ENCODE measurements at regions not wholly inside any gene's neighbourhood (a gene's known extent, or its start where the extent isn't known, plus 50 kb on each side); places are given as distances from the start of the nearest gene placed in this dataset.

GRCh38 chr17:63274146-63274545 is 172.0 kb downstream of the CYB561 start:
- H3K27me3 ChIP-seq (ENCODE audit: control insufficient read depth, insufficient read depth, low read length): no peaks in the 10 kb centered on the region
- POLR2A ChIA-PET: interaction anchor here (0.5 kb wide), 1 partner anchor 24 kb away, joined by 3 read pairs; no protein-coding TSS in a partner anchor
- CTCF ChIA-PET: interaction anchor here (1.6 kb wide), 2 partner anchors 75 to 133 kb away, joined by 3 to 4 read pairs; no protein-coding TSS in a partner anchor
- no peaks in the 10 kb centered on the region for H3K36me3 ChIP-seq (ENCODE audit: control insufficient read depth, insufficient read depth, low read length)
- H3K4me3 ChIP-seq (ENCODE audit: low read depth, low read length): no peak overlapping the region
- TF ChIP-seq CTCF (IDR thresholded peaks at IDR 0.05; ENCODE audit: insufficient read depth, low read depth, low read length): no peak
- DNase-seq (ENCODE audit: low read depth): no peak

DNA sequence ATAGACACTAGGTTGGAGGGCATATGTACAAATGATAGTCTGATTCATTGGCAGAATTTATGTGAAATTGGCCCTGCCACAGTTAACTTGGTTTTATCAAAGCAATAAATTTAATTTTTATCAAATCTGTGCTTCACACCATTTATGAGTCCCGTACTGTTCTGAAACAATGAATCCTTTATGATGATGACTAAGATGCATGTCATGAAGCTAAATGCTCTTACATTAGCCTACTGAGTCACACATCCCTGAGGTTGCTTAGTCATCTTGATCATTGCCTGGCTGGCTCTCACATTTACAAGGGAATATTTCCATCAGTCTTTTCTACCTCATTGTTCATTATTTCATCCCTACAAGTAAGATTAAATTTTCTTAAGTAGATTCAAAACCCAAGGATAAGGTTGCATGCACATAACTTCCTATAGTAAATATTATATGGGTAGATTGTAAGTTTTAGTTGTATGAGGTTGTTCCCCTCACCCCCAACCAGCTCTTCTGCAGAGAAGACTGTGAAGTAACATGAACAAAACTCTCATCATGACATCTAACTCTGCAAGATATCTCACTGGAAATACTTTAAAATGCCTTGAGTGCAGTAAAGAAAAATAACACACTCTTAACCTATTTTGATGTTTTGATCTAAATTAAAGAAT is 170.7 kb downstream of the CYB561 start:
- TF ChIP-seq CTCF (IDR thresholded peaks at IDR 0.05; ENCODE audit: insufficient read depth, low read depth, low read length): no peak
- POLR2A ChIA-PET: interaction anchor here (0.5 to 0.6 kb wide), 2 partner anchors 24 to 260 kb away, joined by 3 to 5 read pairs; no protein-coding TSS in a partner anchor
- Histone ChIP-seq H3K36me3 (ENCODE audit: control insufficient read depth, insufficient read depth, low read length) (no peaks in the 10 kb centered on the region), H3K4me3 (ENCODE audit: low read depth, low read length) (no peak overlapping the region), H3K27me3 (ENCODE audit: control insufficient read depth, insufficient read depth, low read length) (no peaks in the 10 kb centered on the region)
- peak; percentile 84 for DNase-seq (ENCODE audit: low read depth)
- CTCF ChIA-PET: interaction anchor here (0.6 to 1.6 kb wide), 2 partner anchors 108 to 132 kb away, joined by 4 read pairs; no protein-coding TSS in a partner anchor

GRCh38 chr17:63275971-63276745 is 169.9 kb downstream of the CYB561 start:
- Histone ChIP-seq H3K27me3 (ENCODE audit: control insufficient read depth, insufficient read depth, low read length) (no peaks in the 10 kb centered on the region), H3K4me3 (ENCODE audit: low read depth, low read length) (no peak overlapping the region), H3K36me3 (ENCODE audit: control insufficient read depth, insufficient read depth, low read length) (no peaks in the 10 kb centered on the region)
- ChIA-PET CTCF (interaction anchor here (0.6 to 1.1 kb wide), 2 partner anchors 12 to 108 kb away, joined by 4 read pairs; no protein-coding TSS in a partner anchor), POLR2A (interaction anchor here (0.5 kb wide), 1 partner anchor 261 kb away, joined by 5 read pairs; no protein-coding TSS in a partner anchor)
- no peak for DNase-seq (ENCODE audit: low read depth)
- TF ChIP-seq CTCF (IDR thresholded peaks at IDR 0.05; ENCODE audit: insufficient read depth, low read depth, low read length): no peak

GRCh38 chr17:63276821-63277220 is 169.3 kb downstream of the CYB561 start:
- Histone ChIP-seq H3K4me3 (ENCODE audit: low read depth, low read length) (no peak overlapping the region), H3K27me3 (ENCODE audit: control insufficient read depth, insufficient read depth, low read length) (no peaks in the 10 kb centered on the region), H3K36me3 (ENCODE audit: control insufficient read depth, insufficient read depth, low read length) (no peaks in the 10 kb centered on the region)
- POLR2A ChIA-PET: no interaction called here
- CTCF ChIA-PET: interaction anchor here (0.6 to 1.1 kb wide), 2 partner anchors 11 to 1028 kb away, joined by 3 to 4 read pairs; no protein-coding TSS in a partner anchor
- TF ChIP-seq CTCF (IDR thresholded peaks at IDR 0.05; ENCODE audit: insufficient read depth, low read depth, low read length): no peak
- no peak for DNase-seq (ENCODE audit: low read depth)

- no peak for TF ChIP-seq CTCF (IDR thresholded peaks at IDR 0.05; ENCODE audit: insufficient read depth, low read depth, low read length)
- no peak for DNase-seq (ENCODE audit: low read depth)
Measured at GRCh38 chr17:63277629-63278028, 168.5 kb downstream of the CYB561 start.

More at GRCh38 chr17:63277629-63278028, 168.5 kb downstream of the CYB561 start:
- Histone ChIP-seq H3K4me3 (ENCODE audit: low read depth, low read length) (no peak overlapping the region), H3K36me3 (ENCODE audit: control insufficient read depth, insufficient read depth, low read length) (no peaks in the 10 kb centered on the region), H3K27me3 (ENCODE audit: control insufficient read depth, insufficient read depth, low read length) (no peaks in the 10 kb centered on the region)
- POLR2A ChIA-PET: no interaction called here
- CTCF ChIA-PET: interaction anchor here (1.1 kb wide), 1 partner anchor 10 kb away, joined by 4 read pairs; no protein-coding TSS in a partner anchor

Data from BJ (cell line).